ENCODE measurements at regions not wholly inside any gene's neighbourhood (a gene's known extent, or its start where the extent isn't known, plus 50 kb on each side); places are given as distances from the start of the nearest gene placed in this dataset.
A peak's percentile ranks its signal among the peaks of the same experiment; 100 is the strongest.

DNA sequence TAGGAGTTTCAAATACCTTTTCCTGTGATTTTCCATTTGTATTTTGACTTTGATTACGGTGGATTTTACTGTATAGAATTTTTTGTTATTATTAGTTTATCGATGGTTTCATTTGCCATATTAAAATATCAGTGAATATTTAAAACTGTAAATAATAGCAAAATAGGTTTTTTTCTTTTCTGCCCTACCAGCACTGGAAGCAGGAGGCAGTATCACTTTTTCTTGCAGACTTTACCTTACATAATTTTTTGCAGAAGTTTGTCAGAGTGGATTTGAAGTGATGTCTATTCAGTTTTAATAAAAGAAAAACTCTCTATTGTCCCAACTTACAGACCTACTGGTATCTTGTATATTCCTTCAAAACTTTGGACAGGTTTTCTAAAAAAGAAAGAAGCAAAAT lies 213.6 kb downstream of the CENPF start:
- H4K20me1 ChIP-seq (replicated peaks in 1 of 2; ENCODE audit: control insufficient read depth in 1 of 2, insufficient read depth in 2 of 2, low read length in 2 of 2): no peaks in the 10 kb centered on the region
- H3K4me1 ChIP-seq (replicated peaks in 1 of 4; ENCODE audit: control insufficient read depth in 3 of 4, insufficient read depth in 4 of 4, low read length in 3 of 4): no peaks in the 10 kb centered on the region
- no peak overlapping the region for H3K9ac ChIP-seq (replicated peaks in 1 of 4; ENCODE audit: extremely low read depth in 1 of 4, low read depth in 3 of 4, low read length in 3 of 4)
- WGBS, 2 experiments (ENCODE audit: extremely low coverage in 1 of 2, insufficient coverage in 1 of 2, insufficient read length in 1 of 2, insufficient replicate concordance in 2 of 2, low coverage in 1 of 2, low lambda C conversion rate in 2 of 2, missing lambda C conversion rate in 1 of 2): 93% methylated on average over 2 of the region's 2 CpGs; no CpG with 5 or more reads in 1 of the 2 experiments
- no peak overlapping the region for H3K4ac ChIP-seq (replicated peaks; ENCODE audit: insufficient read length, low read depth, low read length)
- H3K18ac ChIP-seq (ENCODE audit: extremely low read depth, low read length): no peak overlapping the region
- no peak overlapping the region for H3K56ac ChIP-seq (replicated peaks; ENCODE audit: insufficient read length, low read depth, low read length)
- ChIA-PET CTCF (ENCODE audit: partially characterized antibody) (no interaction called here), POLR2A (ENCODE audit: partially characterized antibody) (no interaction called here)
- no peaks in the 10 kb centered on the region for H3K27me3 ChIP-seq (replicated peaks in 1 of 4; ENCODE audit: control insufficient read depth in 3 of 4, extremely low read depth in 1 of 4, insufficient read depth in 3 of 4, low read length in 3 of 4)
- H3K23me2 ChIP-seq (ENCODE audit: low read depth, low read length): no peaks in the 10 kb centered on the region
- DNase-seq (ENCODE audit: low read depth in 1 of 2, low spot score in 2 of 2) (no peak), FAIRE-seq (no peak)
- no peak overlapping the region for H3K23ac ChIP-seq (ENCODE audit: insufficient read length)
- H2AK5ac ChIP-seq (ENCODE audit: low read depth, low read length): no peak overlapping the region
- no peak overlapping the region for H2BK20ac ChIP-seq (ENCODE audit: low read length)
- H2BK15ac ChIP-seq (ENCODE audit: low read length): no peak overlapping the region
- H3K9me3 ChIP-seq (ENCODE audit: insufficient read depth in 2 of 2, low read depth in 1 of 2, low read length in 1 of 2): no peaks in the 10 kb centered on the region
- H3K4me2 ChIP-seq (ENCODE audit: insufficient read depth in 1 of 2, low read depth in 2 of 2, low read length in 2 of 2): no peak overlapping the region
- H3K79me2 ChIP-seq (ENCODE audit: control insufficient read depth in 1 of 2, insufficient read depth in 2 of 2, low read length in 2 of 2): no peaks in the 10 kb centered on the region
- no peak overlapping the region for H2AFZ ChIP-seq (ENCODE audit: low read length)
- TF ChIP-seq CBX8 (IDR thresholded peaks at IDR 0.05; ENCODE audit: borderline replicate concordance, low read depth, low read length) (no peak), SAP30 (IDR thresholded peaks at IDR 0.05; ENCODE audit: insufficient read depth, insufficient replicate concordance, low read length) (no peak), SIRT6 (IDR thresholded peaks at IDR 0.05; ENCODE audit: low read length) (no peak)
- TF ChIP-seq, protein P1, sequence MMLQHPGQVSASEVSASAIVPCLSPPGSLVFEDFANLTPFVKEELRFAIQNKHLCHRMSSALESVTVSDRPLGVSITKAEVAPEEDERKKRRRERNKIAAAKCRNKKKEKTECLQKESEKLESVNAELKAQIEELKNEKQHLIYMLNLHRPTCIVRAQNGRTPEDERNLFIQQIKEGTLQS (IDR thresholded peaks at IDR 0.05; ENCODE audit: insufficient read depth, low read depth, low read length): no peak
- TF ChIP-seq, protein P2, sequence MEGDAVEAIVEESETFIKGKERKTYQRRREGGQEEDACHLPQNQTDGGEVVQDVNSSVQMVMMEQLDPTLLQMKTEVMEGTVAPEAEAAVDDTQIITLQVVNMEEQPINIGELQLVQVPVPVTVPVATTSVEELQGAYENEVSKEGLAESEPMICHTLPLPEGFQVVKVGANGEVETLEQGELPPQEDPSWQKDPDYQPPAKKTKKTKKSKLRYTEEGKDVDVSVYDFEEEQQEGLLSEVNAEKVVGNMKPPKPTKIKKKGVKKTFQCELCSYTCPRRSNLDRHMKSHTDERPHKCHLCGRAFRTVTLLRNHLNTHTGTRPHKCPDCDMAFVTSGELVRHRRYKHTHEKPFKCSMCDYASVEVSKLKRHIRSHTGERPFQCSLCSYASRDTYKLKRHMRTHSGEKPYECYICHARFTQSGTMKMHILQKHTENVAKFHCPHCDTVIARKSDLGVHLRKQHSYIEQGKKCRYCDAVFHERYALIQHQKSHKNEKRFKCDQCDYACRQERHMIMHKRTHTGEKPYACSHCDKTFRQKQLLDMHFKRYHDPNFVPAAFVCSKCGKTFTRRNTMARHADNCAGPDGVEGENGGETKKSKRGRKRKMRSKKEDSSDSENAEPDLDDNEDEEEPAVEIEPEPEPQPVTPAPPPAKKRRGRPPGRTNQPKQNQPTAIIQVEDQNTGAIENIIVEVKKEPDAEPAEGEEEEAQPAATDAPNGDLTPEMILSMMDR (IDR thresholded peaks at IDR 0.05; ENCODE audit: control extremely low read depth in 1 of 3, insufficient read depth in 1 of 3, low read depth in 1 of 3, low read length in 3 of 3): peak in 1 of 3 experiments; percentile 1; a peak in 1 of 4 replicates
- H4K5ac ChIP-seq (ENCODE audit: insufficient read length, low read depth, low read length): no peak overlapping the region
- no peak overlapping the region for H2BK12ac ChIP-seq (ENCODE audit: low read depth, low read length)
- H2BK5ac ChIP-seq (ENCODE audit: low read depth, low read length): no peak overlapping the region
- no peak overlapping the region for H3K4me3 ChIP-seq (ENCODE audit: extremely low read depth in 1 of 4, insufficient read depth in 2 of 4, low read depth in 3 of 4, low read length in 4 of 4)
- H4K8ac ChIP-seq (ENCODE audit: extremely low read depth, insufficient read depth, low read length): no peak overlapping the region
- H3K14ac ChIP-seq (ENCODE audit: insufficient read length): no peak overlapping the region
- H2BK120ac ChIP-seq (replicated peaks; ENCODE audit: low read depth, low read length): no peak overlapping the region
- H3K27ac ChIP-seq (ENCODE audit: low read depth, low read length): no peak overlapping the region
- no peaks in the 10 kb centered on the region for H3K79me1 ChIP-seq (ENCODE audit: low read depth, low read length)
- no peak overlapping the region for H4K91ac ChIP-seq (replicated peaks; ENCODE audit: insufficient read length, low read length)
- no peaks in the 10 kb centered on the region for H3K36me3 ChIP-seq (ENCODE audit: control insufficient read depth in 2 of 4, insufficient read depth in 4 of 4, low read length in 3 of 4)
